ENCODE measurements at regions not wholly inside any gene's neighbourhood (a gene's known extent, or its start where the extent isn't known, plus 50 kb on each side); places are given as distances from the start of the nearest gene placed in this dataset.

DNA sequence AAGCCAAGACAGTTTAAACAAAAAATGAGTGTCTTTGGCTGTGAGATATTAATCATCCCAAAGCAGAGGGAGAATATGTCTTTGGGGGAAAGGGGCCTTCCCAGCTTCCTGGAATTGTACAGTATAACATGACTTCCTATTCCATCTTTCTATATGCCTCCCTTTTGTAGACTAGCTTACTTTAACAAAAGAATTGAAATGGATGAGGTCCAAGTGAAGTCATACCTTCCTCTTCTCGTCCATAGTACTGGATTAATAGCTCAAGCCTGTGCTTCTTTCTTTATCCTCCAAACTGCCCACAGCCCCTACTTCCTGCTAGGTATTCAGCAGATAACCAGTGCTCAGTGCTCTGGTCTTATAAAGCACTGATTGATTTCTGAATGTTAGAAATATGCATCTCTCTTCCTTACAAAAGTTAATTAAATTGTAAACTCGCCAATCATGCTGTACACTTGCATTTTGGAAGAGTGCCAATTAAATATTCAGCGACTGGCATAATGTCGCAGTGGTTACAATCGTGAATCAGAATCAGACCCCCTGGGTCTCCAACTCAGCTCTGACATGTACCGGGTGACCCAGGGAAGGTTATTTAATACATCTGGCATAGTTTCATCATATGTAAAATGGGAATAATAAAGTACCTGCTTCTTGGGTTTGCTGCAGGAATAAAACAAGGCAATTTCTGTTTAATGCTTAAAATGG lies 325.1 kb downstream of the RND3 start:
- DNase-seq (ENCODE audit: low read depth in 2 of 2): no peak

DNA sequence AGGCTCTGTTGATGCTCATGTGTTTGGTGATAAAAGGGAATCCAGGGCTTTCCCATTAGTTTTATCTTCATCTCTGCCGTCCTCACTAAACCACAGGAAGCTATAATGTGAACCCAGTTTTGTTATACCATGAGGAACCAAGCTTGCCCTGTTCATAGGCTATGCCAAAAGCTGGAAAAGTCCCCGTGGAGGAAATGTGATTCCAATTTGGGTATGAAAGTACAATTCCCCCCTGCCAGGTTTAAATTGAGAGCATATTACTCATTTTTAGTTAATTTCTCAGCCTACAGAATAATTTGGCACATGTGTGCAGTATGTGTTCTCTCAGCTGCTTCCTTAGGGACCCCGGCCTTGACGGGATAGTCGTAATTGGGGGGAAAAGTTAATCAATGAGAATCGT lies 327.4 kb downstream of the RND3 start:
- no peak for DNase-seq (ENCODE audit: low read depth in 2 of 2)

DNA sequence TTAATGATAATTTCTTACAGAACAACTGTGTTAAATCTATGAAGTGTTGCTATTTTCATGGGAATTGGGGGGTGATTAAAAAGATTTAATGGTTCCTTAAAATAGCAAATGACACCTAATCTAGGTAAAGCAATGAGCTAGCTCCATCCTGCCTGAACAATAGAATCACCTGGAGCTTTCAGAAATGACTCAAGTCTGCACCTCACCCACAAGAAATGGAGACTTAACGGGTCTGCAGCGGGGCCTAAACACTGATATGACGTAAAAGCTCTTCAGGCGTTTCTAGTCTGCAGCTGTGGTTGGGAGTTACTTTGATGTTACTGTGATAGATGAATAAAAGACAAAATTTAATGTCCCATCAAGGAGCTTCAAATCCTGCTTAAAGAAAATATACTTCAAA lies 328.2 kb downstream of the RND3 start:
- DNase-seq (ENCODE audit: low read depth in 2 of 2): no peak

DNA sequence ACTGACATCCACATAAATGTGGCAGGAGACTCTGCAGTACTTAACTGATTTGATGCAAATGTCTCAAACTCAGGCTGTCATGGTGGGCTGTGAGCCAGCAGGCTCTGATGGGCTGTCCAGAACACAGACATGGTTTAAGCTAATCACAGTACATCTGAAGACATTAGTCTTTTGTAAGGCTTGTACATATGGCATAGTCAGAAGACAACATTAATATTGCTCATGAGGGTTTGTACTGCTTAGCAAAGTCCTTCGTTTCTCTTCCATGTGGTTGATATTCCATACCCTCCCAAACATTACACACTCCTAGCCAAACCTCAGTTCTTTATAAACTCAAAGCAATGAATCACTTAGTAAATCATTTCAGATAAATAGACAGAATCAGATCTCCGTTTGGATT lies 330.6 kb downstream of the RND3 start:
- DNase-seq (ENCODE audit: low read depth in 2 of 2): no peak

DNA sequence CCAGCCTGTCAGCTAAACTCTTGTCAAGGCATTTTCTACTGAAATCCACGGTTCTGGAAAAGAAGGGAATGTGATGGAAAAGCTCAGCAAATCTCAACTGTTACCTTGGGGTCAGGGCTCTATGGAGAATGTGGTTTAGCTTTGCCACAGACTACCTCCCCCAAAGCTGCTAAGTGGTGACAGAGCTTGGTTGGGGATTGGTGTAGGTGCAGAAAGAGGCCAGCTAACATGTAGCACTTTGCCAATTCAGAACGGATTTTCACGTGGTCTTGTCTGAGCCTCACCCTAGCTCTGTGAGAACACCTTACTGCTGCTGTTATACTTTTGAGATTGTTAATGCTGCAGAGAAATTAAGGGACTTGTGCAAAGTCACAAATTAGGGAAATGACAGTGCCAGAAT lies 331.1 kb downstream of the RND3 start:
- no peak for DNase-seq (ENCODE audit: low read depth in 2 of 2)

DNA sequence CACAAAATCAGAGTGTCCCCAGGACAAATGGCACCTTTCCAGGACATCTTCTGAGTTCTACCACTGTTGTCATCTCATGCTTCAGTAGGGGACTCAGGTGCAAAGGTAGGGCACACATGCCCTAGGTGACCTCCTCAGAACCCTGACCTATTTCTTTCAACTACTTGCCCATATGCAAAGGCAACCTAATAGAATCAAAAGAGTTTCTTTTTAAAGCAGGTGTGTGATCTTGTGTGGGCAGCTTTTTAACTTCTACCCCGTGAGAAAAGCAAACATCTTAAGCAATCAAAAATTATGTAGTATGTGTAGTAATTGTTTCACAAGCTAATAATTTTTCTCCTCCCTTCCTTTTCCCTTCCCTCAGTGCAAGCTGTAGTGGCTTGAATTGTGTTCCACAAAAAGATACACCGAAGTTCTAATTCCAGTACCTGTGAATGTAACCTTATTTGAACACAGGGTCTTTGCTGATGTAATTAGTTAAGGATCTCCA lies 333.1 kb downstream of the RND3 start:
- no peak for DNase-seq (ENCODE audit: low read depth in 2 of 2)

DNA sequence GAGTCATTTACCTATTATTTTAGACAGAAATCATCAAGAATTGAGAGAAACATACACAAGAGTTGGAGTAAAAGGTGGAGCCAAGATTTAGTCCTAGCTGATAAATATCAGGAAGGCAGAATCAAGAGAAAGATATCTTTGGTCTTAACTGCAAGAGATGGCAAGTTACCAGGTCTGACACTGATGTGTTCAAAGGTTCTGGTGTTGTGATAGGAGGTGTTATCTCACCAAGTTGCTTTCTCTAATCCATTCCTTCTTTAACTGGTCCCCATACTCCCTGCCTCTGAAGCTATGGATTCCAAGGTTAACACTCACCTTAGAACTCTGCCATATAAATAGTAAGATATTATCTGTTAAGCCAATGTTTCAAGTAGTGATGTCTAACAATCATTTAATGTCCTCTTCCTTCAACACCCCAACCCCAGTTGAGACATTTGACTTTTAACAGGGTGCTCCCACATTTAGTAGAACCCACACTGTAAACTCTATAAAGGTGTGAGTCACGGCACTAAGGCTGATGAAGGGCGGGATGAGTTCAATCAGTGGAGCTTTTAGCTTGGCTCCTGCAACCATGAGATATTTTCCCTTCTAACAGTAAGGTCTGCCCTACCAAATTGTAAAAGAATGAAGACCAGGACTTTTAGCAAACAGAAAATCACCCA lies 333.7 kb downstream of the RND3 start:
- no peak for DNase-seq (ENCODE audit: low read depth in 2 of 2)

DNA sequence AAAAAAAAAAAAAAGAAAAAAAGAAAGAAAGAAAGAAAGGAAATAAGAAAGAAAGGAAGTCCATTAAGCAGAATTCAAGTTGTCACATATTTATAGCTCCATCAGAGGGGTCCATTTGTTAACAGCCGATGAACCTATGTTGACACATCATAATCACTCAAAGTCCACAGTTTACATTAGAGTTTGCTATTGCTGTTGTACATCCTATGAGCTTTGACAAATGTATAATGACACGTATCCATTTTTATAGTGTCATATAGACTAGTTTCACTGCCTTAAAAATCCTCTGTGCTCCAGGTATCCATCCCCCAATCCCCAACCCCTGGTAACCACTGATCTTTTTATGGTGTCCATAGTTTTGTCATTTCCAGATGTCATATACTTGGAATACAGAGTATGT lies 335.2 kb downstream of the RND3 start:
- no peak for DNase-seq (ENCODE audit: low read depth in 2 of 2)

DNA sequence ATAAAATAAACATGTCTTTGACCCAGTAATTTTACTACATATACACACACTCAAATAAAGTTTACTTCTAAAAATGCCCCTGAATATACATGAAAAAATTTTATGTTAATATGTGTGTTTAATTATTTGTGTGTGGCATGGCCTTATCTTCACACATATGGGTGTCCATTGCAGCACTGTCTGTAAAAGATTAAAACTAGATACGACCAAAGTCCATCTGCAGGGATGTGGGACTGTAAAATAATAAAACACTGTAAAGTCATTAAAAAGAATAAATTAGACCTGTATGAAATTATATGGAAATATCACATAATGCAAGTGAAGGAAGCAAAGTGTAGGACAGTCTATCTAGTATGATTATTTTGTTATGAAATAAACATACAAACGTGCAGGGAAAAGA lies 337.3 kb downstream of the RND3 start:
- no peak for DNase-seq (ENCODE audit: low read depth in 2 of 2)

DNA sequence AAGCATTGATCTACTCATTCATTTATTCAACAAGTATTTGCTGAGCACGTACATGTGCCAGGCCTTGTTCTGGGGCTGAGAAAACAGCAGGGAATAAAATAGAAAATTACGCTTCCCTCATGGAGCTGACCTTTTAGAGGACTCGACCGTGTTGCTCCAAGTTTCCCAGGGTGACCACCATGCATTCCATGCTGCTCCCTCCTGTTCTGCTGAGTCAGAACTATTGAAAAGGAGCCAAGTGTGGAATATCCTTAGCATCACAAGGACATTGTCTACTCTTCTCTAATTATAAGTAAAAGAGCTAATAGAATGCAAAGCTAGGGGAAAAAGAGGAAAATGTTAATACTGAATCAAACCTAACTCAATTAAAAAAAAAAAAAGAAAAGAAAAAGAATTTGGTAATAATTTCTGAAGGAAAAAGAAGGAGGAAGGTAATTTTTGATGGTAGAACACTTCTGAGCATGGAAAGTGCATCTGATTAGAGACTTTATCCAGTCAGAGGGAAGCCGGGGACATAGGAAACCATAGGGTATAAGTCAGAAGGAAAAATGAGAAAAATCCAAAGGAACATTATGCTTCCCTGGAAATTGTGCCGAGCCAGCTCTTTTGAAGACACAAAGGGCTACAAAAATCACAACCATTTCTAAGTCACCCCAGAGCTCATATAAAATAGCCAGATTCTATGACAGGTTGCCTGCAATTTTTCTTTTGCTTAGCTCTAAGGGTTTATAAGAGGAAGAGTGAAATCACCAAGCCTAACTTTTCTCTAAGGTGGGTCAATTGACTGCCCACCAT lies 339.4 kb downstream of the RND3 start:
- no peak for DNase-seq (ENCODE audit: low read depth in 2 of 2)

DNA sequence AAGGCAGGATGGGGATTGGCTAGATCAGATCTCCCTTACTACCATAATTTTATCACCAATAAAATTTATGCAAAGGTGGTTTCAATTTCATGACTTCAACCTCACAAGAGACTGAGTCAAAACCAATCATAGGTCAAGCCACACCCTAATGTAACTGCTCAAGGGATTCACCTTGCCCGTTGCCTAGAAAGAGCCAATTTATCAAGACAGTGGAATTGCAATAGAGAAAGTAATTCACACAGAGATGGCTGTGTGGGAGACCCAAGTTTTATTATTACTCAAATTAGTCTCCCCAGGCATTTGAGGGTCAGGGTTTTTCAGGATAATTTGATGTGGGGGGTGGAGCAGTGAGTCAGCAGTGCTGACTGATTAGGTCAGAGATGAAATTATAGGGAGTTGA lies 340.6 kb downstream of the RND3 start:
- DNase-seq (ENCODE audit: low read depth in 2 of 2): no peak

DNA sequence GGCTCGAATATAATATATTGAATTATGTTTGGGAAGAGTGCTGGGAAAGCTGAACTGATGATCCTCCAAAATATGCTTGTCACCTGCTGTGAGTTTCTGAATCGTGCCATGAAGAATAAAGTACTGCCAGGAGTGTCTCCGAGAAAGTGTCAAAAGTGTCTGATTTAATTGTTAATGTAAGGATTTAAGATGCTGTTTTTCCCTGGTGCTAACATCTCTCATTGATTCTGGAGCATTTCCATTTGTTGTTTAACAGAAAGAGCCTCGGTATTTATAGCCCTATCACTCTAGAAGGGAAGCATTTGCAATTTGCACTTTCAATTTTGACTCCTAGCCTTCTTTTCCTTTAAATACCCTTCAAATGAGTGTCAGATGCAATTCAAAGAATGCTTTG lies 342.2 kb downstream of the RND3 start:
- DNase-seq (ENCODE audit: low read depth in 2 of 2): no peak

DNA sequence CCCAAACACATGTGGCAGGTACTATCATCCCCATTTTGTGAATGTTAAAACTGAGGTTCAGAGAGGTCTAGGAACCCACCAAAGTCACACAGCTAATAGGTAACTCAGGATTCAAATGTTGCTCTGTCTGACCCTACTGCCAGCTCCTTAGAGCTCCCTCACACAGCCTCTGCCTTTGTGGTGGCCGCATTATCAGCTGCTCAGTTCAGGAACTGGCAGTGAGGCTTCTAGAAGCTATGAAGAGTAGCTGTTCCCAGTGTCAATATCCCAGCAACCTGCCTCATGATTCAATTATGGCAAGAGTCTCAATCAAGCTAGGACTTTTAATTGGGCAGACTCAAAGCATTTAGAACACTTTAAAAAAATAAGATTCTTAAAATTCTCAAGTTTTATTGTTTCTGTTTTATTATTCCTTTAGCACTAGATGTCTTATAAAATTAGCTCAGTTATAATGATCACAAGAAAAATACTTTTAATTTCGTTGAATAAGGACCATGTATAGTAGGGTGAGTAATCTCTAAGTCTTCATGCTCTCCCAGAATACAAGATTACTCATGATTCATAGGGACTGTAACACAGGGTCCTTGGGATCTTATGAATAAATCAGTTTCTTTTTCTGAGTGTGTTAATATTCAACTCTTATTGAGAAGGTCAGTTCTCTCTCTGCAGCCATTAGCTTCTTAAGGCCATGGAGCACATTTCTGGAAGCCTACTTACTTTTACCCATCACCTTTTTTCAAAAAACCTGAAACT lies 342.7 kb downstream of the RND3 start:
- DNase-seq (ENCODE audit: low read depth in 2 of 2): no peak

DNA sequence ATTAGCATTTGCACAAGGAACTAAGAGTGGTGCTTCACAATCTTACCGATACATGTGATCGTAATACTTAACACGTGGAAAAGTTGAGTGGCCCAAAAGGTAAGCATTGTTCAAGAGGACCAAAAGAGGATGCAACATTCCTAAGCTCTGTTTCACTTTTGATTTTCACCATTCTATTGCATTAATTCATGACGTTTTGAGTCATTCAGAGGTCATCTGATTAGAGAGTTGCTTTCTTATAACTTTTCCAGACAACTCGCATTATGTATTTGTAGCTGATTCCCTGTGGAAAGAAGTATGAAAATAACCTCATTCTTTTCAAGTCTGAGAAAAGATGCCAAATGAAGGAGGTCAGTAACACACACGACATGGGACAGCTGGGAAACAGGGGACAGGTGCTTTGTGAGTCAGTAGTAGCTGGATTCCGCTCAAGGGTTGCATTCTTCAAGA lies 344.4 kb downstream of the RND3 start:
- DNase-seq (ENCODE audit: low read depth in 2 of 2): no peak

DNA sequence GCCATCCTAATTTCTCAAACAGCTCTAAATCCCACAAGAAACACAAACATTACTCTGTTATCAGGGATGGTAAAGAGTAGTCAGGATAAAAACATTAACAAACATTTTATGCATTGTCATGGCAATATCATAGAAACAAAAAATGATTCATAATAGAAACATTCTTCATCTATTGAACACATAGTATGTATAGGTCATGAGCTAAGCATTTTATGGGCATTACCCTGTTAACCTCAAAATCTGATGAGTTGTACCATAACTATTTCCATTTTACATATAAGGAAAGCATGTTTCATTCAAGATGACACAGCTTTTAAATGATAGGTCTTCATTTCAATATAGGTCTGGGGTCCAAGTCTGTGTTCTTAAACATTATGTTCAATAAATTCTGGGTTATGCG lies 344.9 kb downstream of the RND3 start:
- DNase-seq (ENCODE audit: low read depth in 2 of 2): no peak

DNA sequence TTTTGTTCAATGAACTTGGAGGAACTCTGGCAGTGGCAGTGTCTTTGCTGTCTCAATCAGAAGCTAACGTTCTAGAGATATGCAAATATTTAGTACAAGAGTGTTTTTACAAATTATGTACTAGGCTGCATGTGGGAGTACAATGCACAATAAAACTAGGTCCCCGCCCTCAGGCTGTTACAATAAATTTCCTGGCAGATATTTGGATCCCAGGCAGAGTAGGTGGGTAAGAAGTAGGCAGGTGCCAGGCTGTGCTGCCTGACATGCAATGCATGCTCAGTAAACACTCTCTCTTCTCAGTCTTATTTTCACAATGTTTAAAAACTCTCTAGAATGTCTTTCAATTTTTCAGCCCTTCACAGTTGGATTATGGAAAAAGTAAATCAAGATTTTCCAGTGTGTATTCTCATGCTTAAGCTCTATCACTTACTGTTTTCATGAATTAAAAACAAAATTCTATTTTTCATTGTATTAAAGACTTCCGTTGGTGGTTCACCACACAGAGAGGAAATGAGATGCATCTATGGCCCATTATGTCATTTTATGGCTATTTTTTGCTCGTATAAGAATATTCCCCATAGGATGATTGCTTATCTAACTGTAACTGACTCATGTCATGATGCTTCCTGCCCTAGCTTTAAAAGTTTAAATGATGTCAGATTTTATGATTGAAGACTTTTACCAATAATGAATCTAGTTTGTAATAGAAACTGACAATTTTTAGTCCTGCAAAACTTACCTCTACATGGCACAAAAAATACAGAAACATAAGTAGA lies 346.1 kb downstream of the RND3 start:
- no peak for DNase-seq (ENCODE audit: low read depth in 2 of 2)

DNA sequence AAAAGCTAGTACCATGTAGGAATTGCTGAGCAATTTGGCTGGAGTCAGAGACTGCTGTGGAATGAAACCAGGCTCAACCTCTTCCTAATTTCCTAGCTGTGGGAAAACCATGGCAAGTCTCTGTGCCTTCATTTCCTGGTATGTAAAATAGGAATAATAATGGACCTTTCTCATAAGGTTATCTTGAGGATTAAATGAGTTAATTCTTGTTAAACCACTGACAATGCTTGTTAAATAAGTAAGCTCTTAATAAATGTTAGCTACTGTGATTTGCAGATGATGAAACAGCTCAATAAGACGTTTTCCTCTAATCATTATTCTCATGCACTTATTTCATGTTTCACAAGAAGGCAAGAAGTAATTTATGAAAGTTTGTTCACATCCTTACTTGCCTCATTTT lies 346.7 kb downstream of the RND3 start:
- DNase-seq (ENCODE audit: low read depth in 2 of 2): no peak

DNA sequence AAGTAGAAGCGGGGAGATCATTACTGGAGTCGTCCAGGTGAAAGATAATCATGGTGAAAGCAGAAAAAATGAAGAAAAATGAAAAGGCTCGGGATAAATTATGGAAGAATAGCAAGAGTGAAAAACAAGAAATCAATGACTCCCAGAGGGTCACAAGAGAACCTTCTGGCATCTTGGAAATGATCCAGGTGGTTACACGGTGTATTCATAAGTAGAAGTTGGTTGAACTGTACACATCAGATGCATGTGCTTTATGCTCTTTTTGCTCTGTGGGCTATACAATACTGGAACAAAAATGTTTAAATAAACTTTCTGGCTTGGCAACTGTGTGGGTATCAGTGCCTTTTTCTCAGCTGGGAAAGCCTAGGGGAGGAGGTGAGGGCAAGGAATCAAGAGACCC lies 348.9 kb downstream of the RND3 start:
- no peak for DNase-seq (ENCODE audit: low read depth in 2 of 2)

DNA sequence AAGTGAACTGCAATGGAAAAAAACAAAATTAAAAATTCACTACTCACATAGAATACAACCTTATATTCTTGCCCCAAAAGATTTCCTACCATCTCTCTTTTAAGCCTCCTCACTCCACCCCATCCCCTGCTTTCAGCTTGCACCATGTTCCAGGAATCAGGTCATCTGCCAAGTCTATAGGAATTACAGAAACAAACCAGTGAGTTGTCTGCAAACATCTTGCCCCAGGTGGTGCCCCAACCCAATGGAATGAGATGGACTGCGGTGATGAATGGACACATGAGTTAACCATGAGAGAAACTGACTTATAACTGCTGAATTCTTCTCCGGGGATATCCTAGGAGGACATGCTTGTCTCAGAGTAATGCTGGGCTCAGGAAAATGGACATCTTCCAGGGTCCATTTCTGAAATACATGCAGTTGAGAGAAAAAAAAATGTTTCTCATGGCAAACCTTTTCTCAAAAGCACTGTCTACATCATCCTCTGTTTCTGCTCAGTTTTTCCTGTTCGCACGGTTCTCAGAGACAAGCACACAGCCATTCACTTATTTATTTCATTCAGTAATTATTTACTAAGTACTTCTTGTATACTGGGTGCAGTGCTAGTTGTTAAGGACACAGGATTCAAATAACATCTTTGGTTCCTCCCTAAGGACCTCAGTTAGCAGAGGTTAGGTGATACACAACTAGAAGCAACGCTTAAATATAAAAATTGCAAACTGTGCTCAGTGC lies 350.0 kb downstream of the RND3 start:
- no peak for DNase-seq (ENCODE audit: low read depth in 2 of 2)

DNA sequence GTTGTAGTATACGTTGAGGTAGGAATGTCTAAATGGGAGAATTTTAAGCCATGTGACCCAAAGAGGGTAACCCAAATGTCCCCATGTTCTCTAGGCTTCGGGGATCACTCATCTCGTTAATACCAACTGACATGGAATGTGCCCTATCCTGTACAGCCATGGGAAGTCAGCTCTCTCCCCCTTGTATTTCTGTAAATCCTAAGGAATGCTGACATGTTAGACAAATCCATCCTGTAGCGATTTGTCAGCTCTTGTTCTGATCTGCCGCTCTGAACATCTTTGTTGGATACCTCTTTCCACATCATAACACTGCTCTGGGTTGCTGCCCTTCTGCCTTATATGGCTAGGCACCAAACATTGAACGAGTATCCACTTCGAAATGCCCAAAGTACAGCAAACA lies 350.6 kb downstream of the RND3 start:
- no peak for DNase-seq (ENCODE audit: low read depth in 2 of 2)

DNA sequence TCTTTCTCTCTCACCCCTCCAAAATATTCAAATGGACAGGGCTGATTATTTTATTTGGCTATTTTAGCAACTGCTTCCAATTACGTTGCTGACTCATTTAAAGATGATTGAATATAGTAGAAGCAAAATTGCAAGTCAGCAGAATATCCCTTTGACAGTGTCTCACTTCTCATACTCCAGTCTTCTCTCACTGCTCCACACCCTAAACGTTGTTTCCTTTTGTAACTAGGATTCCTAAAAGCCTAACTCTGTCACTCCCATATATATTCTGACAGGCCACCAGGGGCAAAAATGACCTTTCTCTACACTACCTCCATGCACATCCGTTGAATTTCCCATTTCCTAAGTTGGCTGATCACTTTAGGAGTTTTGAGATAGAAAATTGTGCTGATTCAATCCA lies 351.1 kb downstream of the RND3 start:
- DNase-seq (ENCODE audit: low read depth in 2 of 2): no peak
